PC-9 (cell line): ENCODE measurements at regions not wholly inside any gene's neighbourhood (a gene's known extent, or its start where the extent isn't known, plus 50 kb on each side); places are given as distances from the start of the nearest gene placed in this dataset.

Source experiments
- BruUV-seq: library from RNA; stranded (reverse); fragments of 400-500 nt; replicated peaks from 2 replicates; lab custom pipeline; 2021; lab: Mats Ljungman, UMichigan
- CTCF ChIA-PET: fragments of 300-600 bp; sonication (Branson Sonifier 250); formaldehyde crosslinking; loops from one replicate; lab custom pipeline; 2022; ENCODE audit warnings: antibody characterized with exemption; lab: Charles Lee
- POLR2A ChIA-PET: fragments of 300-600 bp; sonication (Branson Sonifier 250); formaldehyde crosslinking; loops from one replicate; lab custom pipeline; 2022; ENCODE audit warnings: antibody characterized with exemption; ENCODE audit not compliant: unreplicated experiment; lab: Charles Lee
- DNase-seq, 2 experiments: peaks; one replicate each; pipeline versions ENCODE4 v3.0.0 to v3.0.0-alpha.2; 2015 to 2022; ENCODE audit warnings: mixed read lengths in 1 of 2
- H2AFZ ChIP-seq: fragments of 200-600 bp; sonication (generic); 2 replicates; pipeline ENCODE4 v1.8.1; 2017; ENCODE audit warnings: antibody characterized with exemption
- H3F3A ChIP-seq: fragments of 200-600 bp; sonication (generic); 2 replicates; pipeline ENCODE4 v1.8.1; 2017; ENCODE audit warnings: antibody characterized with exemption, mild to moderate bottlenecking, low read depth; ENCODE audit not compliant: insufficient read depth
- H3K27ac ChIP-seq: fragments of 200-600 bp; sonication (generic); 2 replicates; pipeline ENCODE4 v1.6.1; 2016; ENCODE audit warnings: mixed run types
- H3K27me3 ChIP-seq: fragments of 200-600 bp; sonication (generic); 2 replicates; pipeline ENCODE4 v1.6.1; 2016; ENCODE audit warnings: low read depth, mixed run types; ENCODE audit not compliant: insufficient read depth
- H3K36me3 ChIP-seq: fragments of 200-600 bp; sonication (generic); 2 replicates; pipeline ENCODE4 v1.6.1; 2016; ENCODE audit warnings: low read depth, mixed run types
- H3K4me1 ChIP-seq: fragments of 200-600 bp; sonication (generic); replicated peaks from 2 replicates; pipeline ENCODE4 v1.6.1; 2016; ENCODE audit warnings: mixed run types; ENCODE audit not compliant: insufficient read depth
- H3K4me2 ChIP-seq: fragments of 200-600 bp; sonication (generic); 2 replicates; pipeline ENCODE4 v1.6.1; 2017; ENCODE audit warnings: mixed run types
- H3K4me3 ChIP-seq: fragments of 200-600 bp; sonication (generic); 2 replicates; pipeline ENCODE4 v1.6.1; 2016; ENCODE audit warnings: mixed run types
- H3K79me2 ChIP-seq: fragments of 200-600 bp; sonication (generic); 2 replicates; pipeline ENCODE4 v1.6.1; 2017; ENCODE audit warnings: low read depth, mixed run types
- H3K9me2 ChIP-seq: fragments of 200-600 bp; sonication (generic); 2 replicates; pipeline ENCODE4 v1.8.1; 2017; ENCODE audit warnings: mild to moderate bottlenecking; ENCODE audit not compliant: insufficient read depth
- H3K9me3 ChIP-seq: fragments of 200-600 bp; sonication (generic); 2 replicates; pipeline ENCODE4 v1.8.1; 2016; ENCODE audit warnings: low read depth; ENCODE audit not compliant: insufficient read depth
- H4K20me1 ChIP-seq: fragments of 200-600 bp; sonication (generic); 2 replicates; pipeline ENCODE4 v1.8.1; 2017; ENCODE audit not compliant: insufficient read depth
- EZH2 ChIP-seq: fragments of 200-600 bp; sonication (generic); IDR thresholded peaks from 2 replicates; pipeline ENCODE4 v1.8.0; 2017; ENCODE audit warnings: antibody characterized with exemption, low read depth
- intact Hi-C: fragments of 100-400 bp; cut with micrococcal nuclease; formaldehyde crosslinking; loops from one replicate; pipeline ENCODE4 v1.10.0; 2022; ENCODE audit not compliant: unreplicated experiment
- TF ChIP-seq, protein P1 (sequence below): fragments of 200-600 bp; sonication (generic); conservative IDR thresholded peaks from 2 replicates; pipeline ENCODE4 v1.6.1; 2017; ENCODE audit warnings: mixed run types, antibody characterized with exemption, mild to moderate bottlenecking, moderate library complexity

DNA sequence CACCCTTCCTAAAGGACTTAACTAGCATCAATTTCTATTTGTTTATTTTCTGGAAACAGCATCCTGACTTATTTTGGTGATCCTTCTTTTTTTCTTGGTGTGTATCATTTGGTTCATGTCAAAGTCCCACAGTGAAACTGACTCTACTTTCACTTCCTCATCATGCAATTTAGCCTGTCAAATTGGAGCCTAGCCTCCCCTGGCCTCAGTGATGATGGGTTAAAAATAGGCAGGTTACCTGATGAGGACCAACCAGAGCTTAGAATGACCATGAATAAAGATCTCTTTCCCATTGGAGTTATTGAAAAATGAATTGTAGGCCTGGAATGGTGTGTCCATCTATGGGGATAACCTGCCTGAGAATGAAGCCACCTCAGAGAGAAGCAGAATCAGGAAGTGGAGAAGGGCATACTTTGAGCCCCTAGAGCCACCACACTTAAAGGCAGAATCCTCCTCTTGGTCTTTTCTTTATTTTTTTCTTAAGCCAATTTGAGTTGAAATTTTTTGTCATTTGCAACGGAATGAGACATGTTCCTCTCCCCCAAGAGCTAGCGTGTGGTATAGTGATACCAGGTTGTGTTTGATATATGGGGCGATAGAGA, 105.6 kb downstream of the BTBD3 start:
- no TSS peak for BruUV-seq
- Histone ChIP-seq H3K27me3 (no peaks in the 10 kb centered on the region), H3K9me2 (no peaks in the 10 kb centered on the region), H3K79me2 (no peaks in the 10 kb centered on the region), H3K4me1 (no peaks in the 10 kb centered on the region), H3K9me3 (no peaks in the 10 kb centered on the region), H3F3A (no peaks in the 10 kb centered on the region), H2AFZ (no peak overlapping the region), H4K20me1 (no peaks in the 10 kb centered on the region), H3K27ac (no peak overlapping the region), H3K4me2 (no peak overlapping the region), H3K4me3 (no peak overlapping the region), H3K36me3 (no peaks in the 10 kb centered on the region)
- DNase-seq, result no peak
- TF ChIP-seq EZH2, result no peak
- TF ChIP-seq, protein P1, sequence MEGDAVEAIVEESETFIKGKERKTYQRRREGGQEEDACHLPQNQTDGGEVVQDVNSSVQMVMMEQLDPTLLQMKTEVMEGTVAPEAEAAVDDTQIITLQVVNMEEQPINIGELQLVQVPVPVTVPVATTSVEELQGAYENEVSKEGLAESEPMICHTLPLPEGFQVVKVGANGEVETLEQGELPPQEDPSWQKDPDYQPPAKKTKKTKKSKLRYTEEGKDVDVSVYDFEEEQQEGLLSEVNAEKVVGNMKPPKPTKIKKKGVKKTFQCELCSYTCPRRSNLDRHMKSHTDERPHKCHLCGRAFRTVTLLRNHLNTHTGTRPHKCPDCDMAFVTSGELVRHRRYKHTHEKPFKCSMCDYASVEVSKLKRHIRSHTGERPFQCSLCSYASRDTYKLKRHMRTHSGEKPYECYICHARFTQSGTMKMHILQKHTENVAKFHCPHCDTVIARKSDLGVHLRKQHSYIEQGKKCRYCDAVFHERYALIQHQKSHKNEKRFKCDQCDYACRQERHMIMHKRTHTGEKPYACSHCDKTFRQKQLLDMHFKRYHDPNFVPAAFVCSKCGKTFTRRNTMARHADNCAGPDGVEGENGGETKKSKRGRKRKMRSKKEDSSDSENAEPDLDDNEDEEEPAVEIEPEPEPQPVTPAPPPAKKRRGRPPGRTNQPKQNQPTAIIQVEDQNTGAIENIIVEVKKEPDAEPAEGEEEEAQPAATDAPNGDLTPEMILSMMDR, result no peak
- intact Hi-C loops, result no loop called here
- CTCF ChIA-PET, result no interaction called here
- POLR2A ChIA-PET, result no interaction called here

DNA sequence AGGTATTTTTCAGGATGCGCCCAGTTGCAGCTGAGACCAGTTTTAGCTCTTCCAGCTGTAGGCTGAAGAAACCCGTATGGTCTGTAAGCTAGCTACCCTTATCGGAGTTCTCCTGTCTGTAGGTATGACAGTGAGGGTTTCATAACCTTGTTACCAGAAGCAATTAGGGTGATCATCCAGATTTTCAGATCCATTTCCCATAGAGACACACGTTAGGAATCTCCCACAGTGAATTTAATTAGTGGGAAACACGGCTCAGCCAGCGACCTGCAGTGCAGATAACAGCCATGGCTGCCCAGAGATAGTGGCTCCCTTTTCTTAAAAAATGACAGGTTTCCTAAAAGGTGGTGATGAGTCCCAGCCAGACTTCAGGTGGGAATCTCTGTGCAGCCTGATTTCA, 111.1 kb downstream of the BTBD3 start:
- Histone ChIP-seq H4K20me1 (no peaks in the 10 kb centered on the region), H3F3A (no peaks in the 10 kb centered on the region), H3K36me3 (no peaks in the 10 kb centered on the region), H3K9me3 (no peaks in the 10 kb centered on the region), H3K4me1 (no peaks in the 10 kb centered on the region), H3K4me2 (no peak overlapping the region), H3K79me2 (no peaks in the 10 kb centered on the region), H3K9me2 (no peaks in the 10 kb centered on the region), H3K27me3 (no peaks in the 10 kb centered on the region), H3K4me3 (no peak overlapping the region), H2AFZ (no peak overlapping the region), H3K27ac (no peak overlapping the region)
- ChIA-PET CTCF (no interaction called here), POLR2A (no interaction called here)
- TF ChIP-seq EZH2, result no peak
- TF ChIP-seq, protein P1, result no peak
- DNase-seq, result no peak
- intact Hi-C loops, result no loop called here
- BruUV-seq, result no TSS peak

DNA sequence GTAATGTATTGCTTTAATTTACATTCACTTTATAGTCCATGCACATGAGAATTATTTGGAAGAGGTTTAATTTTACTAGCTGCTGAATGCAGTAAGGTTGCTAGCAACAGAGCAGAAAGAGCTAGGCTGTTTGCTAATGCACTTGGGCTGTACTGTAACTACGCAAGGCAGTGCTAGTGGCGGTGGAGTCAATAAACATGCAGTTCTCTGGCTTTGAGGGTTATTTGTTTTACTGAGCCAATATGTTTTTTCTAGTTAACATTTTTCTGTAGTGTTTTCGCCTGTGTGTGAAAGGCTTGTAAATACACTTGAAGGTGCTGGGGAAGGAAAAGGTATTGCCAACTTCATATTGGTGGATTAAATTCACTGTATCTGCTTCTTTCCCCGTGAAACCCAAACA, 112.8 kb downstream of the BTBD3 start:
- H3K9me3 ChIP-seq, result no peaks in the 10 kb centered on the region
- BruUV-seq, result no TSS peak
- no peak for DNase-seq
- no peaks in the 10 kb centered on the region for H3K4me1 ChIP-seq
- no peak overlapping the region for H3K27ac ChIP-seq
- intact Hi-C loops, result no loop called here
- no peak overlapping the region for H3K4me2 ChIP-seq
- no peaks in the 10 kb centered on the region for H4K20me1 ChIP-seq
- H2AFZ ChIP-seq, result no peak overlapping the region
- ChIA-PET CTCF (no interaction called here), POLR2A (no interaction called here)
- H3K9me2 ChIP-seq, result no peaks in the 10 kb centered on the region
- no peaks in the 10 kb centered on the region for H3K36me3 ChIP-seq
- H3F3A ChIP-seq, result no peaks in the 10 kb centered on the region
- H3K79me2 ChIP-seq, result no peaks in the 10 kb centered on the region
- H3K27me3 ChIP-seq, result no peaks in the 10 kb centered on the region
- no peak overlapping the region for H3K4me3 ChIP-seq
- TF ChIP-seq, protein P1, result no peak
- TF ChIP-seq EZH2, result no peak
